Heart left ventricle (tissue), 16 donors: ENCODE measurements at regions not wholly inside any gene's neighbourhood (a gene's known extent, or its start where the extent isn't known, plus 50 kb on each side); places are given as distances from the start of the nearest gene placed in this dataset.

Source experiments
- ATAC-seq, 4 donors: fragments of 200-7000 bp; cut with Tn5 transposase; one replicate each; pipeline ENCODE4 v1.9.1; 2020 to 2022; ENCODE audit warnings: moderate library complexity in 4 of 4, mild to moderate bottlenecking in 3 of 4, moderate number of reproducible peaks in 1 of 4
- DNase-seq, 5 donors: peaks; one replicate each; pipeline ENCODE4 v3.0.0-alpha.2; 2020
- H3K27ac ChIP-seq, 12 donors: fragments of 200-600 bp; sonication (generic) in 4 of 12; one replicate each; pipeline versions ENCODE4 v1.5.0 to v1.8.0; 2016 to 2022; ENCODE audit warnings: mild to moderate bottlenecking in 2 of 12
- H3K27me3 ChIP-seq, 9 donors: fragments of 200-600 bp; sonication (generic) in 2 of 9; one replicate each; pipeline versions ENCODE4 v1.5.1 to v1.8.0; 2016 to 2022; ENCODE audit warnings: mild to moderate bottlenecking in 3 of 9
- H3K36me3 ChIP-seq, 9 donors: fragments of 200-600 bp; sonication (generic) in 2 of 9; one replicate each; pipeline versions ENCODE4 v1.5.0 to v1.8.0; 2018 to 2022; ENCODE audit warnings: mild to moderate bottlenecking in 2 of 9
- H3K4me1 ChIP-seq, 12 donors: fragments of 200-600 bp; sonication (generic) in 4 of 12; one replicate each; pipeline versions ENCODE4 v1.5.0 to v1.8.0; 2016 to 2022; ENCODE audit warnings: mild to moderate bottlenecking in 3 of 12
- H3K4me3 ChIP-seq, 12 donors: fragments of 200-600 bp; sonication (generic) in 4 of 12; one replicate each; pipeline versions ENCODE4 v1.5.0 to v1.8.0; 2017 to 2022; ENCODE audit warnings: mild to moderate bottlenecking in 9 of 12, moderate library complexity in 4 of 12
- H3K9me3 ChIP-seq, 12 donors: fragments of 200-600 bp; sonication (generic) in 4 of 12; one replicate each; pipeline versions ENCODE4 v1.5.0 to v1.8.0; 2016 to 2022; ENCODE audit warnings: mild to moderate bottlenecking in 1 of 12
- POLR2A ChIP-seq, 2 donors: fragments of 450-650 bp; IDR thresholded peaks; one replicate each; pipeline ENCODE4 v1.6.1; 2017; ENCODE audit warnings: antibody characterized with exemption in 2 of 2, mild to moderate bottlenecking in 2 of 2, moderate library complexity in 2 of 2
- WGBS, 4 donors: extraction: QIAGEN DNeasy Blood & Tissue Kit in 2 of 4; methylation state at CpG; one replicate each; pipeline versions ENCODE4 v1.1.5 to v1.1.7; 2013 to 2018; 5-methylcytosine and 5-hydroxymethylcytosine counted together
- intact Hi-C, 10 donors: fragments of 100-400 bp; cut with DNase I; formaldehyde crosslinking; loops; one replicate each; pipeline versions ENCODE4 v1.11.1 to v1.14.2; 2022
- TF ChIP-seq, protein P1 (sequence below), 12 donors: fragments of 200-600 bp; sonication (generic) in 4 of 12; IDR thresholded peaks; one replicate each; pipeline versions ENCODE4 v1.5.0 to v1.8.0; 2018 to 2022; ENCODE audit warnings: antibody characterized with exemption in 12 of 12, mild to moderate bottlenecking in 5 of 12
- donor health status: ischemic (EF 13 %, LVEDD 7.1; RV severe dilation, severe dysfunction).
- donor health status: healthy with polysubstance abuse.
- donor health status: DM: no; HTN: yes; CAD: no.
- donor health status: DM: no; HTN: no; CAD: no.
- donor health status: ischemic (EF 25% LVEDD 6.9; RV normal size, moderate dysfunction).
- donor health status: ischemic (EF 25% LVEDD 5.7; RV mildly dilated, moderate dysfunction).
- donor health status: healthy.
- donor health status: DM: yes; HTN: yes; CAD: no.
- donor health status: ischemic (EF 35%, LVEDD 5.7; RV mildly dilated, moderate dysfunction).
- donor health status: nonischemic (EF 11% LVEDD 7.7; RV severe dilation, severe dysfunction).
- donor health status: DM: yes; HTN: yes; CAD: no.
- donor health status: PGD.
- donor health status: ischemic (EF 29% LVEDD 5.4; RV normal size, mild dysfunction).
- donor health status: nonischemic (EF 23%, LVEDD 6.1; RV moderate dilation, normal function).

DNA sequence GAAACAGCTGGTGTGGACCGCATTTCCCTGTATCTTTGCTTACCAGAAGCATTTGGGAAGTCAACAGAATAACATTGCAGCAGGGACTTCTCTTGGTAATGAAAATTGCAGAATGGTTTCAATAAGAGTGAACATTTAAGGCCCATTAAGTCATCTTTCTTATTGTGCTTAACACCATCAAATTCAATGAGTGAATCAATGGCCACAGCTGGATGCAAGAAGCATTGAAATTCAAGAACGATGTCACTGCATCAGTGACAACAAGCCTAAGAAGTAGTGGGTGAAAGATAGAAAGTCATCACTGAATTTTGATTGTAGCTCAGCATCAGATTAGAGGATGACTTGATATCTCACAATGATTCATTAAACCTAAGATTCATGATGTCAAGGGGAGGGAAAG is 93.9 kb upstream of the GPM6A start:
- no peak for TF ChIP-seq POLR2A (IDR thresholded peaks at IDR 0.05)
- TF ChIP-seq, protein P1, sequence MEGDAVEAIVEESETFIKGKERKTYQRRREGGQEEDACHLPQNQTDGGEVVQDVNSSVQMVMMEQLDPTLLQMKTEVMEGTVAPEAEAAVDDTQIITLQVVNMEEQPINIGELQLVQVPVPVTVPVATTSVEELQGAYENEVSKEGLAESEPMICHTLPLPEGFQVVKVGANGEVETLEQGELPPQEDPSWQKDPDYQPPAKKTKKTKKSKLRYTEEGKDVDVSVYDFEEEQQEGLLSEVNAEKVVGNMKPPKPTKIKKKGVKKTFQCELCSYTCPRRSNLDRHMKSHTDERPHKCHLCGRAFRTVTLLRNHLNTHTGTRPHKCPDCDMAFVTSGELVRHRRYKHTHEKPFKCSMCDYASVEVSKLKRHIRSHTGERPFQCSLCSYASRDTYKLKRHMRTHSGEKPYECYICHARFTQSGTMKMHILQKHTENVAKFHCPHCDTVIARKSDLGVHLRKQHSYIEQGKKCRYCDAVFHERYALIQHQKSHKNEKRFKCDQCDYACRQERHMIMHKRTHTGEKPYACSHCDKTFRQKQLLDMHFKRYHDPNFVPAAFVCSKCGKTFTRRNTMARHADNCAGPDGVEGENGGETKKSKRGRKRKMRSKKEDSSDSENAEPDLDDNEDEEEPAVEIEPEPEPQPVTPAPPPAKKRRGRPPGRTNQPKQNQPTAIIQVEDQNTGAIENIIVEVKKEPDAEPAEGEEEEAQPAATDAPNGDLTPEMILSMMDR (IDR thresholded peaks at IDR 0.05), result no peak
- 59 to 71% (median 60%) methylated on average over 2 of the region's 2 CpGs for WGBS, 4 donors
- H3K36me3 ChIP-seq, result no peaks in the 10 kb centered on the region

DNA sequence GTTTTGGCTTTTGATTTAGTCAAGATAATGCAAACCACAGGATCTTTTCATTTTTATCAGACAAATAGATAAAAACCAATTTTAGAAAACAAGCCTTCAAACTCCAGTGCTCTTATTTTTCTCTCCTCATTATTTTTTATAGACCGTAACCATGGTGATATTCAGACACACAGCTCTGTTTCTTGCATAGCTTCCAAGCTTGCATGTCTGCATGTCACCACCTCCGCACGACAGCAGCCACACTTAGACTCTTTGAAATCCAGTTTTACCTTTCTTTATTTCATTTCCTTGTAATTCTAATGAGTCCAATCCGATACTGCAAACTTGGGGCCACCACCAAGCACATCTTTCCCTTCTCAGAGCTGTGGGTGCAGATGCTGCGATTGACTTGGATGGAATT is 94.3 kb upstream of the GPM6A start:
- 62 to 72% (median 67%) methylated on average over 5 of the region's 5 CpGs for WGBS, 4 donors
- H3K36me3 ChIP-seq, result no peaks in the 10 kb centered on the region
- H3K9me3 ChIP-seq, result no peaks in the 10 kb centered on the region
- H3K27ac ChIP-seq, result no peak overlapping the region
- intact Hi-C loops, result no loop called here
- no peak for TF ChIP-seq POLR2A (IDR thresholded peaks at IDR 0.05)
- TF ChIP-seq, protein P1 (IDR thresholded peaks at IDR 0.05), result no peak
- DNase-seq, result no peak
- ATAC-seq, result no peak
- H3K4me3 ChIP-seq, result no peak overlapping the region
- no peaks in the 10 kb centered on the region for H3K4me1 ChIP-seq
- H3K27me3 ChIP-seq, result no peaks in the 10 kb centered on the region

More for the DNA sequence above, 93.9 kb upstream of the GPM6A start:
- H3K4me1 ChIP-seq, result no peaks in the 10 kb centered on the region
- no peaks in the 10 kb centered on the region for H3K9me3 ChIP-seq
- no peak for DNase-seq
- intact Hi-C loops, result no loop called here
- no peak overlapping the region for H3K4me3 ChIP-seq
- H3K27me3 ChIP-seq, result no peaks in the 10 kb centered on the region
- H3K27ac ChIP-seq, result no peak overlapping the region
- ATAC-seq, result no peak

DNA sequence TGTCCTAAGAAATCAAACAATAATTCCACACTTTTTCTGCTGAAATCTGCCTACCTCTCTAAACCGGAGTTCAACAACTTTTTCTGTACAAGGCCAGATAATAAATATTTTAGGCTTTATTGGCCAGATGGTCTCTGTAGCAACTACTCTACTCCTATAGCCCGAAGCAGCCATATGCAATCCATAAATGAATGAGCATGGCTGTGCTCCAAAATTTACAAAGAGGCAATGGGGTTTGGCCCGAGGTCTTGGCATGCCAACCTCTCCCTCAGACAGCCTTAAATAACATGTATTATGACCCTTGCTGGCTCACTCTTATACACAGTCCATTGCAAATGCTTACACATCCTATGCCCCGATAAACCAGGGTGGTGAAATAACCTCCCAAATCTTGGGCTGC is 98.6 kb upstream of the GPM6A start:
- Histone ChIP-seq H3K4me3 (no peak overlapping the region), H3K36me3 (no peaks in the 10 kb centered on the region)

DNA sequence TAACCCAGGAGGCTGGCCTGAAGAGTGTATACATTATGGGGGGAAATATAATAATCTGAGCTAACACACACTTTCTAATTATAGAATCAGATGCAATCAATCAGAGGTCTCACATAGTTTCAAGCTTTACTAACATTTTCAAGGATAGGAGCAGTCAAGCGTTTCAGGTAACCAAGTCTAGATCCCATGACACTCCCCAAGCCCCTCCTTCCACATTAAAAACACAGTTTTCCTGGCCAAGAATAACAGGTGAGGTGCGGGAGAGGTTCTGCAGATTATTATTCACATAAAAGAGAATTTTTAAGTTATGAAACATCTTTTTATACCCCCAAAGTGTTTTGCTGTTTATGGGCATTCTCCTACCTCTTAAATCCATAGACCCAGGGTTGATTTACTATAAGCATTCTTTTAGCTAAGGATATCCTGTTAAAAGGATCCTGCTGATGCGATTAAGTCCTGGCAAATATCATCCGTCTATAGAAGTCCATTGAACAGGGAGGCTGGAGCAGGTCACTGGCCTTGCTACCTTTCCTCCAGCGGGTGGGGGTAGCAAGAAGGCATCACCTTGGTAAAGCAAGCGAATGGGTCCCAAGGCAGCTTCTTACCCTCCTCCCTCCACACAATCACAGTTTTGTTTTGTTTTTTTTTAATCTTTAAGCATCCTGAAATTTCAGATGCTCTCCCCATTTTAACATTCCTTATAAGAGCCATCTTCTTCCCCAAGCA is 104.7 kb upstream of the GPM6A start:
- Histone ChIP-seq H3K4me1 (no peaks in the 10 kb centered on the region), H3K9me3 (no peaks in the 10 kb centered on the region), H3K36me3 (no peaks in the 10 kb centered on the region), H3K27me3 (no peaks in the 10 kb centered on the region), H3K4me3 (no peak overlapping the region), H3K27ac (no peak overlapping the region)
- WGBS, 4 donors, result 70 to 75% (median 74%) methylated on average over 6 of the region's 6 CpGs
- intact Hi-C loops, result no loop called here
- ATAC-seq (no peak), DNase-seq (no peak)
- TF ChIP-seq, protein P1 (IDR thresholded peaks at IDR 0.05), result no peak

More for the DNA sequence above, 98.6 kb upstream of the GPM6A start:
- Histone ChIP-seq H3K9me3 (no peaks in the 10 kb centered on the region), H3K4me1 (no peaks in the 10 kb centered on the region), H3K27me3 (no peaks in the 10 kb centered on the region), H3K27ac (no peak overlapping the region)
- TF ChIP-seq, protein P1 (IDR thresholded peaks at IDR 0.05), result no peak
- TF ChIP-seq POLR2A (IDR thresholded peaks at IDR 0.05), result no peak
- DNase-seq (no peak), ATAC-seq (no peak)
- 77 to 89% (median 85%) methylated on average over 4 of the region's 4 CpGs for WGBS, 4 donors
- intact Hi-C loops, result no loop called here
